ELF-1 (cell line): ENCODE measurements at regions not wholly inside any gene's neighbourhood (a gene's known extent, or its start where the extent isn't known, plus 50 kb on each side); places are given as distances from the start of the nearest gene placed in this dataset.

Source experiments
- DNase-seq: peaks from one replicate; pipeline ENCODE4 v3.0.0-alpha.2; 2016; ENCODE audit warnings: low read depth, low spot score

DNA sequence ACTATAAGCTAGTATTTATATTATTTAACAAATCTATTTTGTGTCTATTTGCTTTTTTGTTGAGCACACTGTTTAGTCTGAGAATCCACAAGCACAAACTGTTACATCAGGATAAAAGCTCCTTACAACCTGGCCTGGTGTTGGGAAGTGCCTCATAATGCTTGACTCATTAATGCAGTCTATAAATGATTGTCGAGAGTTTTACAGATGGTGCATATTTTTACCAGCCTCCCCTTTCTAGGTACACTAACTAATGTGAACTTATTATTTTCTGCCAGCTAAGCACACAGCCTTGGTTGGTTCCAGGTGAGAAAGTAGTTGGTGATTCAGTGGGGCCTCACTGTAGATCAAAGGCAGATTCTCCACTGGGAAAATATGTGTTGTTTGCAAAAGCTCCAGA, 151.0 kb upstream of the ADAMTS16 start:
- DNase-seq, result no peak

GRCh38 chr5:4990017-4990416, 150.1 kb upstream of the ADAMTS16 start:
- DNase-seq, result no peak

- no peak for DNase-seq
Measured at GRCh38 chr5:4990462-4990861, 149.7 kb upstream of the ADAMTS16 start.

- no peak for DNase-seq
Measured at GRCh38 chr5:4991925-4992324, 148.2 kb upstream of the ADAMTS16 start.

GRCh38 chr5:4995014-4995413, 145.1 kb upstream of the ADAMTS16 start:
- no peak for DNase-seq

- no peak for DNase-seq
Measured at GRCh38 chr5:5005353-5005752, 134.8 kb upstream of the ADAMTS16 start.

- no peak for DNase-seq
Measured at GRCh38 chr5:5006548-5006947, 133.6 kb upstream of the ADAMTS16 start.

GRCh38 chr5:5009240-5009639, 130.9 kb upstream of the ADAMTS16 start:
- no peak for DNase-seq

DNA sequence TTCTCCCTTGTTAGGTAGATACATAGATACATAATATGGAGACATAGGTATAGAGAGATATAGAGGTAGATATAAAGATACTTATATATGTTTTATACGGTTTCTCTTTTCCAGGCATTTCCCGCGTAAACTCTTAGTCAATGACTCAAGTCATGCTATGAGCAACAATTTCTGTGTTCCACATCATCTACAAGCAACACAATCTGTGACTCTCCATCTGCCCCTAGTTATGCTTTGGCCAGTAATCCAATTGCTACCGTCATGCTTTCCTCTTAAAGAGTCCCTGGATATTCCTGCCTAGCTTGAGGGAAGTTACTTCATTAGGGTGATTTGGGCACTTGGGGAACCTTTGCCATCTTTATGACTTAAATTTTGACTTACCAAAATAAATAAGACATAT, 129.0 kb upstream of the ADAMTS16 start:
- DNase-seq, result no peak

DNA sequence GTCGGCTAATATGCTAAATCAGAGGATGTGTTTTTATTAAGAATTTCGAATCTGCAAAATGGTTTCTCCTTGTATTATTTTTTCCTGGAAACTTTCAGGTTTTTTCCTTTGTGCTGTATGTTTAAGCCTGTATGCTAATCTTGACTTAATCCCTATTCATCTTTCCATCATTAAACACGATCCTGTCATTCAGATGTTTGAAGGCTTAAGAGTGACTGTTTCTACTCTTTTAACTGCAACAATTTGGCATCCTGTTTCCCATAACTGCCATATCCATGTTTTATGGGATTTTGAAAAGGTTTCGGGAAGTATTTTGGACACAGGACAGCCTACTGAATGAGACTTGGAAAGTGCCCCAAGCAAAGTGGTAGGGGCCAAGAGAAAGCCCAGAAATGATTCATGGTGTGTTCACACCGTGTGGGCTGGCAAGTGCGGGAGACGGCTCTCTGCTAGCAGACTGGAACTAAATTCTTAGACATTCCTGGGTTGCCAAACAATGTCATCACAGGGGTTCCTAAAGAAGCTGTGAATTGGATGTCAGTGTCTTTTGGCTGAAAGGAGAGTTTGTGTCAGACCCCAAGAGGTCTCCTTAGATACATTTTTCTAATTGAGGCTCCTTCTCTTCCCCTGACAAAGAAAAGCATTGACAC, 125.4 kb upstream of the ADAMTS16 start:
- DNase-seq, result peak; percentile 19

GRCh38 chr5:5017827-5018577, 122.1 kb upstream of the ADAMTS16 start:
- DNase-seq, result no peak

DNA sequence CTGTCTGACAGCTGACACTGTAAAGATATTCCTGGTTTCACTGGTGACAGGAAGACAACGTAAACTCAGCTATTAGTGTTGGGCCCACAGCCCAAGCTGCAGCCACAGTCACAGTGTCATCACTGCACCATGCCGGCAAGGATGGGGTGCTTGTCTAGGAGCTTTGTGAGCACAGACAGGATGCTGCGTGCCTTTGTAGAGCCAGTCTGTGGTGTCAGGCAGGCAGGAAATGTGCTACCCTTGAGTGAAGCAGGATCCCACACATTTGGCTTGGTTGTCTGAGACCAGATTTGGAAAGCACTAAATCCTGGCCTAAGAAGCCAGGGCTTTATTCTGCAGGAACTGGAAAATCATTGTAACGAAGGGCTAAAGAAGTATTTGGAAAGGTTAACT, 121.6 kb upstream of the ADAMTS16 start:
- DNase-seq, result no peak

DNA sequence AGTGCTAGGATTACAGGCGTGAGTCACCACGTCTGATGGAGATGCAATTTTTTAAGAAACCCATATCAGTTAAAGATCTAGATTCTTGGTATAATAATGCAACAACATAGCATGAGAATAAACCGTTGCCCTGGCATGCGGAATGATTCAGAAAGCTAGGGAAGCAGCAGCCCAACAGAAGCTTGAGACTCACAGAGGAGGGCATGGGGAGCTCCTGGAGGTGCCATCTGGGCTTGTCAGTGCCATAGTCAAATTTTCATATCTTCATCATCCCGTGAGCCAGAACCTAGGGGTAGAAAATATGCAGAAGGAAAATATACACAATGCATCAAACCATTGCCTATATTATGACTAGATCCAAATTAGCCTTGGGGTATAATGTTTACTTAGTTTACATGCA, 118.7 kb upstream of the ADAMTS16 start:
- DNase-seq, result no peak

- DNase-seq, result no peak
Measured at GRCh38 chr5:5025098-5025773, 114.9 kb upstream of the ADAMTS16 start.

GRCh38 chr5:5025774-5026408, 114.2 kb upstream of the ADAMTS16 start:
- DNase-seq, result no peak

DNA sequence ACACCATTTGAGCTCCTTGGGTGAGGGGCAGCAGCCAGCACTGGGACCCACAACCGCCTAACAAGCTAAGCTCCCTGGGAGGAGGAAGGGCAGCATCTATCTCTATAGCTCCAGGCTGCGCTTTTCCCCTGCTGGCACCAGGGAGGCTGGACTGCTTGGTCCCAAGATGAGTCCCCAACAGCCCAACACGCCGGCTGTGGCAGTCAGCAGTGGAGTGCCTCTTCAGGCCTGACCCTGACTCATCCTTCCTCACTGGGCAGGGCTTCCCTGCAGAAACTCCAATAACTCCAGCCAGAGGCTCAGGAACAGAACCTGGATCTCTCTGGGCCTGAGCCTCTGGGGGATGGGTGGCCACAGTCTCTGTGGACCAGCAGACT, 113.7 kb upstream of the ADAMTS16 start:
- DNase-seq, result peak; percentile 11

DNA sequence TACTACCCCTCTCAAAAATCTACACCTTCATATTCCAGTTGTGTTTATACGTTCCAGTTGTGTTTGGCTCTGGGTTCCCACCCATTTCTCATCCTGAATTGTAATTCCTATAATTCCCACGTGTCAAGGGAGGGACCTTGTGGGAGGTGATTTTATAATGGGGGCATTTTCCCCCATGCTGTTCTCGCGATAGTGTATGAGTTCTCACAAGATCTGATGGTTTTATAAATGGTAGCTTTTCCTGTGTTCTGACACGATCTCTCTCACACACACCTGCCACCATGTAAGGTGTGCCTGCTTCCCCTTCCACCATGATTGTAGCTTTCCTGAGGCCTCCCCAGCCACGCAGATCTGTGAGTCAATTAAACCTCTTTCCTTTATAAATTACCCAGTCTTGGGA, 108.5 kb upstream of the ADAMTS16 start:
- no peak for DNase-seq

GRCh38 chr5:5037674-5038073, 102.5 kb upstream of the ADAMTS16 start:
- no peak for DNase-seq

DNA sequence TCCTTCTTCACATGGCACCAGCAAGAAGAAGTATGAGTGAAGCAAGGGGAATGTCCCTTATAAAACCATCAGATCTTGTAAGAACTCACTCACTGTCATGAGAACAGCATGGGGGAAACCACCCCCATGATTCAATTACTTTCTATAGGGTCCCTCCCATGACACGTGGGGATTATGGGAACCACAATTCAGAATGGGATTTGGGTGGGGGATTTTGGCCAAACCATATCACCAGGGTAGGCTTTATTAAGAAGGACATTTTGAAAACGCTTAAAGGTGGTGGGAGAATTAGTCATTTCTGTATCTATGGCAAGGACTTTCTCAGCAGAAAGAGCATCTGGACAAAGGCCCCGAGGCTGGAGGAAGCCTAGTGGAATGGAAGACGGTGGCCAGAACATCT, 100.2 kb upstream of the ADAMTS16 start:
- no peak for DNase-seq

DNA sequence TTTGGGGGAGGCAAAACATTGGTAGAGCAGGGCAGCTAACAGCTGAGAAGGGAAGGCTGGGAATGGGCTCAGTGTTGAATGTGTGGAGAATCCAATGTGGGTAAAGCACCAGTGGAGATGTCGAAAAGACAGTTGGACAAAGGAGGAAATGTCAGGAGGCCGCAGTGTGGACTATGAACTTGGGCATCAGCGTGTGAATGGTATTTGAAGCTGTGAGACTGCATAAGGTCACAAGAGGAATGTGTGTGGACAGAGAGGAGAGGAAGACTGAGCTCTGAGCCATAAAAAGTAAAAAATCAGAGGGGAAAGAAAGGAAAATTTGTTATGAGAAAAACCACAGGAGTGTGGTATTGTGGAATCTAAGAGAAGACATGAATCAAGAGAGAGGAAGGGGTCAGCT, 99.4 kb upstream of the ADAMTS16 start:
- DNase-seq, result no peak

GRCh38 chr5:5042806-5043205, 97.3 kb upstream of the ADAMTS16 start:
- no peak for DNase-seq

- DNase-seq, result no peak
Measured at GRCh38 chr5:5043346-5043745, 96.8 kb upstream of the ADAMTS16 start.
